ENCODE measurements at regions not wholly inside any gene's neighbourhood (a gene's known extent, or its start where the extent isn't known, plus 50 kb on each side); places are given as distances from the start of the nearest gene placed in this dataset.

GRCh38 chr13:68644611-68645010 lies 1414.5 kb upstream of the PCDH9 start:
- TF ChIP-seq MYC (IDR thresholded peaks at IDR 0.05; ENCODE audit: low read depth, low read length) (no peak), POLR2A (IDR thresholded peaks at IDR 0.05; ENCODE audit: extremely low read depth, insufficient read length) (no peak), CTCF (IDR thresholded peaks at IDR 0.05; ENCODE audit: low read depth, low read length) (no peak)
- TF ChIP-seq, protein P1, sequence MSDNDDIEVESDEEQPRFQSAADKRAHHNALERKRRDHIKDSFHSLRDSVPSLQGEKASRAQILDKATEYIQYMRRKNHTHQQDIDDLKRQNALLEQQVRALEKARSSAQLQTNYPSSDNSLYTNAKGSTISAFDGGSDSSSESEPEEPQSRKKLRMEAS (IDR thresholded peaks at IDR 0.05; ENCODE audit: low read depth, low read length), result no peak
- DNase-seq (ENCODE audit: low read depth), result no peak
- no peak overlapping the region for H3K4me3 ChIP-seq (ENCODE audit: low read depth, low read length)

GRCh38 chr13:68636784-68637183 lies 1406.6 kb upstream of the PCDH9 start:
- no peak for DNase-seq (ENCODE audit: low read depth)
- H3K4me3 ChIP-seq (ENCODE audit: low read depth, low read length), result no peak overlapping the region
- TF ChIP-seq CTCF (IDR thresholded peaks at IDR 0.05; ENCODE audit: low read depth, low read length) (no peak), POLR2A (IDR thresholded peaks at IDR 0.05; ENCODE audit: extremely low read depth, insufficient read length) (no peak), MYC (IDR thresholded peaks at IDR 0.05; ENCODE audit: low read depth, low read length) (no peak)
- TF ChIP-seq, protein P1 (IDR thresholded peaks at IDR 0.05; ENCODE audit: low read depth, low read length), result no peak

DNA sequence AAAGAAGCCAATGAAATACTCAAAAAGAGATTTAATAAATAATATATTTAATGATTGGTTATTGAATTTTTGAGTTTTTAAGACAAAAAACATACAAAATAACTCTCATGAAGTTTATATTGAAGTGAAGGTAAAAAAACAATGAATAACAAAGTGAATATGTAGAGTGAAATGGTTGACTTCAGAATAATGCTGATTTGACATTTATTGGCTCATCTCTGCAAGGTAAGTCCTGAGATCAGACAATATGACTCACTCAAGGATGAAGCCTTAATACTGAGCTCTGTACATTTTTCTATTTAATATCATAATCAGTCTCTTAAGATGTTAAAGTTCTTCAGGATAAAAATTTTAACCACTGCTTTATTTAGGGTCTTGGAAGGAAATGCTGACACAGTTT lies 1398.9 kb upstream of the PCDH9 start:
- no peak overlapping the region for H3K4me3 ChIP-seq (ENCODE audit: low read depth, low read length)
- TF ChIP-seq POLR2A (IDR thresholded peaks at IDR 0.05; ENCODE audit: extremely low read depth, insufficient read length) (no peak), CTCF (IDR thresholded peaks at IDR 0.05; ENCODE audit: low read depth, low read length) (no peak), MYC (IDR thresholded peaks at IDR 0.05; ENCODE audit: low read depth, low read length) (no peak)
- TF ChIP-seq, protein P1 (IDR thresholded peaks at IDR 0.05; ENCODE audit: low read depth, low read length), result no peak
- no peak for DNase-seq (ENCODE audit: low read depth)

- no peak for TF ChIP-seq CTCF (IDR thresholded peaks at IDR 0.05; ENCODE audit: low read depth, low read length)
- TF ChIP-seq, protein P1 (IDR thresholded peaks at IDR 0.05; ENCODE audit: low read depth, low read length), result no peak
- no peak for TF ChIP-seq POLR2A (IDR thresholded peaks at IDR 0.05; ENCODE audit: extremely low read depth, insufficient read length)
- TF ChIP-seq MYC (IDR thresholded peaks at IDR 0.05; ENCODE audit: low read depth, low read length), result no peak
- no peak for DNase-seq (ENCODE audit: low read depth)
- no peak overlapping the region for H3K4me3 ChIP-seq (ENCODE audit: low read depth, low read length)
Observed at GRCh38 chr13:68627379-68627778, 1397.2 kb upstream of the PCDH9 start.

DNA sequence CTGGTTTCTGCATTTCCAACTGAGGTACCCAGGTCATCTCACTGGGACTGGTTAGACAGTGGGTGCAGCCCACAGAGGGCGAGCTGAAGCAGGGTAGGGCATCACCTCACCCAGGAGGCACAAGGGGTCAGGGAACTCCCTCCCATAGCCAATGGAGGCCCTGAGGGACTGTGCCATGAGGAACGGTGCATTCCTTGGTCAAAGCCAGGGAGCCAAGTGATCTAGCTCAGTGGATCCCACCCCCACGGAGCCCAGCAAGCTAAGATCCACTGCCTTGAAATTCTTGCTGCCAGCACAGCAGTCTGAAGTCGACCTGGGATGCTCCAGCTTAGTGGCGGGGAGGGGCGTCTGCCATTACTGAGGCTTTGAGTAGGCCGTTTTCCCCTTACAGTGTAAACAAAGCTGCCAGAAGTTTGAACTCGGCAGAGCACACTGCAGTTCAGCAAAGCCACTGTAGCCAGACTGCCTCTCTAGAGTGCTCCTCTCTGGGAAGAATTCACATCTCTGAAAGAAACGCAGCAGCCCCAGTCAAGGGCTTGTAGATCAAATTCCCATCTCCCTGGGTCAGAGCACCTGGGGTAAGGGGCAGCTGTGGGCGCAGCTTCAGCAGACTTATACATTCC lies 1386.6 kb upstream of the PCDH9 start:
- DNase-seq (ENCODE audit: low read depth), result no peak
- H3K4me3 ChIP-seq (ENCODE audit: low read depth, low read length), result no peak overlapping the region
- no peak for TF ChIP-seq MYC (IDR thresholded peaks at IDR 0.05; ENCODE audit: low read depth, low read length)
- no peak for TF ChIP-seq CTCF (IDR thresholded peaks at IDR 0.05; ENCODE audit: low read depth, low read length)
- TF ChIP-seq, protein P1 (IDR thresholded peaks at IDR 0.05; ENCODE audit: low read depth, low read length), result no peak
- TF ChIP-seq POLR2A (IDR thresholded peaks at IDR 0.05; ENCODE audit: extremely low read depth, insufficient read length), result no peak
